GM04504 (cell line): ENCODE measurements at regions not wholly inside any gene's neighbourhood (a gene's known extent, or its start where the extent isn't known, plus 50 kb on each side); places are given as distances from the start of the nearest gene placed in this dataset.
"Not testable (repeated sequence)": the region's sequence is repeated elsewhere in the genome, so short reads cannot be mapped to it uniquely, and the experiment has no call there.

ENCODE experiments used
- DNase-seq: peaks from one replicate; pipeline ENCODE4 v3.0.0-alpha.2; 2012; ENCODE audit warnings: low read depth

DNA sequence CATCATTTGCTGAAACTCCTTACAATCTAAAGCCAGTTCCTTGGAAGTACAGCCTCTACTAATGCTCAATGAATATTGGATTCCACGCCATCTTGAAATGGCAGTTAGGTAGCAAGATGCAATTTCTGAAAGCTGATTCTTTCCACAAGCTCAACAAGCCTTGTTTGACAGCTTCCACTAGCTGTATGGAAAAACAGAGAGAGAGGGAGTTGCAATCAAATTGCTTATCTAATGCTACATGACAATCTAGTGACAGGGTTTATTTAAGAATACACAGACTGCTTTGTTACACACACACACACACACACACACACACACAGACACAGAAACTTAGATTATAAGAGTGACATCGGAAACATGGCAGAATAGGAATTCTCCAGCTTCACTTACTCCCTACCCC, 288.4 kb upstream of the DEPDC1 start:
- DNase-seq, result no peak

DNA sequence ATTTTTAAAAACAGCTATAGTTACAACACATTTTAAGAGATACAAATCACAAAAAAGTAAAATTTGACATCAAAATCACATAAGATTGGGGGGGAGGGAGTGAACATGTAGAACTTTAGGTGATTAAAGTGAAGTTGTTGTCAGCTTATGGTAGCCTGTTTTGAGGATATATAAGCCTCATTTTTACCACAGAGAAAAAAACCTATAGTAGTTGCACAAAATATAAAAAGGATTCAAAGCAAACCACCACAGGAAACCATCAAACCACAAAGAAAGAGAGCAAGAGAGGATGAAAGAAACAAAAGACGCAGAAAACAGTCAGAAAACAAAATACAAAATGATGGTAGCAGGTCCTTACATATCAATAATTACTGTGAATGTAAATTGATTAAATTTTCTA, 291.9 kb upstream of the DEPDC1 start:
- DNase-seq, result no peak

DNA sequence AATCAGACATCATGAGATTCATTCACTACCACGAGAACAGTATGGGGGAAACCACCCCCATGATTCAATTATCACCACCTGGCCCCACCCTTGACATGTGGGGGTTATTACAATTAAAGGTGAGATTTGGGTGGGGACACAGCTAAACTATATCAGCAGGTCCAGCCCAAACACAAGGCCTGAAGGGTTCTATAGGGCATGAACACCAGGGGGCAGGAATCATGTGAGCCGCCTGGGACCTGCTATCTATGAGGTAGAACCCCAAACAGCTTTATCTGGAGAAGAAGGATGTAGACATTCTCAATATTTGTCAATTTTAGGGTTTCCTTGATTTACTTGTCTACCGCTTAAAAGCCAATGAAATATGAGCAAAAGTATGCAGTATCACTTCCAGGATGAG, 294.9 kb upstream of the DEPDC1 start:
- no peak for DNase-seq

DNA sequence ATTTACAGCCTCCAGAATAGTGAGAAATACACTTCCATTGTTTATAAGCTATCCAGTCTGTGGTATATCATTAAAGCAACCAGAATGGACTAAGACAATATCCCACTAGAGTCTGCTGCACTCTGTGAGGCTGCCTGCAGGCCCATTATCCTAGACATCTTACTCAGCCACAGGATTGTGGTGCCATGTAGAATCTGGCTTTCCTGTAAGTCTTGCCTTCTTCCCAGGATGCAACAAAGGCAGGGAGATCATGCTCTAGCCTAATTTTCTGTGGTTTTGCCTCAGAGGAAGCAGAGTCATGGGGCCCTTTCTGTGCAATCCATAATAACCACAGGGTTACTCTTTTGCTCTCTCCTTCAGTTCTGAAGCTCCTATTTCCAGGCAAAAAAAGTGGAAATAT, 299.1 kb upstream of the DEPDC1 start:
- DNase-seq, result no peak

DNA sequence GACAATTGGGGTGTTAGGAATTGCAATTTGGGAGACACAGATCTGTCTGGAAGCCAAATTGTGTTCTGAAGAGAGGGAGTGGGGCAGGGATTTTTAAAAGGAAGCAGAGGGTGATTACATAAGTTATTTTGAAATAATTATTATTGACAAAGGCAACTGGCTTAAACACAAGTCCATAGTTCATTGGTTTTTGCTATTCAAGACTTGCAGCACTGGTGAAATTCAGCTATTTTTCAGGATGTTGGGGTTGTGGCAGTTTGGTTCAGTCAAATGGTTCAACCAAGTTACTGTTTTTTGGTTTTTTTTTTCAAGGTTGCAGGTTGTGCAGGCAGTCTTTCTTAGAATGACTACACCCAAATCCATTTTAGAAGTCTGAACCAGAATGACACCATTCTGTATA, 300.0 kb upstream of the DEPDC1 start:
- DNase-seq, result no peak

DNA sequence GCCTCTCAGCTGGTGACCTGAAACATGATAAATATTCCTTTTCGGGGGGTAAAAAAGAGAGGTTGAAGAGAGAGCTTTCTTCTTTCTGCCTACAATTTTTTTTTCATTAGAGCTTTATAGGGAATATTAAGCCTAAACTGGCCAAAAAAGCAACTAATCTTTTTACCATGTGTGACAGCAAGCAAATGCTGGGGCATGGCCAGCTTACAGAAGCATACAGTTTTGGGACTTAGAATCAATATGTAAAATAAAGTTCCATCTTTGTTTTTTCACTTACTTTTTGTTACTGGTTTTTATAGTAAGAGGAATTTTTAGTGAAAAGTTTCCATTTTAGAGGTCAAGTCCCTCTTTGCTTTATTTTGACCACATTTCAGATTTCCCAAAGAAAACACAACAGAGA, 301.2 kb upstream of the DEPDC1 start:
- DNase-seq, result no peak

DNA sequence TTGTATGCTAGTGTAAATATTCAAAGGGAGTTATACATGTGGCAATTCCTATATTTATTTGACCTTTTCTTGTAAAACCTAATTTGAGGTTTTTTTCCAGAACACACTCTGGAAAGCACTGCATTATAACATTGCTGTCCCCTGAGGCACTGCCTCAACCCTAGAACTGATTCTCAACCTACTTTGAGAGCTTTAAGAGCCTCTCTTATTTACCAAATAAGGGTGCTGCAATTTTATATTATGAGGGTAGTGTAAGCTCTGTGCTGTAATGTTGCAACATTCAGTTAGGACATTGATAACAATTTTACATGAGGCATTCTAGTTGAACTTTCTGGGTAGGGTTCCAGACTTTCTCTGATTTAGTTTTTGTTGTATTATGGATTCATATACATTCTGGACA, 302.2 kb upstream of the DEPDC1 start:
- DNase-seq, result no peak

DNA sequence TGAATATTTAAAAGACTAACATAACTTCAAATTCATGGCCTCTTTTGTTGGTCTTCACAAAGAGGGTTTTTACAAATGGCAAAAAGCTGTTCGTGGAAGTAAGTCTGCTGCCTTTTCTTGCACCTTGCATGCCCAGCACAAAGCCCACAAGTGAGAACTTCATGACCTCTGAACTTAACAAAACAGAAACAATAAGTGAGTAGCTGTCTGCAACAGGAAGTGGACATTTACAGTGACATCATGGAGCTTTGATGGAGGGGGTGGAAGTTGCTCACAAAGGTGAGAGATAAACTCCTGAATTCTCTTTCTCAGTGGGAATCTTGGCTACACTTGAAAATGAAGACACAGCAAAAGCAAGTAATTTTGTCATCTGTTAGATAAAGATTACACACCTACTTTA, 303.3 kb upstream of the DEPDC1 start:
- no peak for DNase-seq

DNA sequence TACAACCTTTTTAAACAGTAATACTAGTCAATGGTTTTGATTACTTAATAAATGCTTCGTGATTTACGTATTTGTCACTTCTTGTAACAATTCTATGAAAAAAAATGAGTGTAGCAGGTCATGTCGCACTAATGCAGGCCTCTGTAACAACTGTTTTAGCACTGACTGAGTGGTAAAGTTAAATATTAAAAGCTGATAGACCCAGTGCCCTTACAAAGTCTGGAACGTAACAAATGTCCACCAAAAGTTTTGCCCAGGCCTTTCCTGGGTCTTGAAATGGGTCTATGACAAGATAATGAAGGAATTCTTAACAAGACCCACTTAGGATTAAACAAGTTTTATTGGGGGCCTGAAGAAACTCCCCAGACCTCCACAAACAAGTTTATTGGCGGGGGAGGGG, 304.6 kb upstream of the DEPDC1 start:
- DNase-seq, result no peak

DNA sequence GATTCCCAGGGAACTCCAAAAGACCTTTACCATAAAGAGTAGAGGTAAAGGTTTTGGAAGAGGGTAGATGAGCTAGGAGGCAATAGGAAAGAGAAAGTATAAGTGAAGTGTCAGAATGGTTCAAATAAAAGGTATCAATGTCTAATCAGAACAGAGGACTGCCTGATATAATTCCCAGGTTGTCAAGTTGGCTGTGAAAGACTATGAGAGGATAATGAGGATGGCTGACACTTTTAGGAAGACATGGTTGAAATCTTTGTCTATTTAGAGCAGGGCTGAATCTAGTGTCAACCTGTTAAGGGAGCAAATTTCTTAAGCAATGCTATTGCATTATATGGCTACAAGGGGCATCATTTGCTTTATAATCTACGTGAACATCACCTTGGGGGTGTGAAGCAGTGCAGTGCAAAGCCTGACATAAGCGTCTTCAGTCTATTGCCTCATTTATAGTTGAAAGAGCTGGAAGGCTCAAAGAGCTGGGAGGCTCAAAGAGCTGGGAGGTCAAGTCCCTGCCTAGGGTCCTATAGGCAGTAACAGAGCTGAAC, 308.3 kb upstream of the DEPDC1 start:
- no peak for DNase-seq

DNA sequence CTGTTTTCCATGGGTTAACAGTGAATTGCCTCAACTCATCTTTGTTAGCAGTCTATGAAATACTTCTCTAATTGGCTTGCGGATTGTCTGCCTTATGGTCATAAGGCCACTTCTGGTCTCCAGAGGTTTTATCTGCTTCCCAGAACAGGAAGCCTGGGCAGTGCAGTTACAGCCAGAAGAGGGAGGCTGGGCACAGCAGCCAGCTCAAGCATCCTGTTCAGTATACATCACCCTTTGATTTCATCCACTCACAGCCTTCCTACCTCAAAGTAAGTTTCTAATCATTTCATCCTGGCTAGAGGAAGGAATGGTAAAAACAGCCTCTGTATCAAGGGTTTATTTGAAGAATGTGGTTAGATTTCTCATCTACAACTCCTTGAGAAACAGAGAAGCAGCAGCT, 311.5 kb upstream of the DEPDC1 start:
- DNase-seq, result no peak

DNA sequence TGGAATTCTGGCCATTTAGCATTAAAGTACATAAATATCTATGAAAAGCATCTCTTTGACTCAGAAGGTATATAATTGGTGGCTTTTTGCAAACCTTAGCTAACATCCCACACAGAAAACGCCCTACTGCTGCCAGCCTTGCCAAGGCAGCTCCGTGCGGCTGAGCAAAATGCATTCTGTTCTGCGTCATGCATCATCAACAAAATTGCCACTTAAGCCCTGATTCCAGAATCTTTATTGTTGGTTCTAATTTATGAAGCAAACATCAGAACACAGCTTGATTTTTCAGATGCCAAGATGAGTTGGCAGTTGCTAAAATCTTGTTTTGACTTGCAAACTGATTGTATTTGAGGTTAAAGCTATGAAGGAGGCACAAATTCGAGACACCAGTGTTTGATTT, 314.9 kb upstream of the DEPDC1 start:
- DNase-seq, result no peak

DNA sequence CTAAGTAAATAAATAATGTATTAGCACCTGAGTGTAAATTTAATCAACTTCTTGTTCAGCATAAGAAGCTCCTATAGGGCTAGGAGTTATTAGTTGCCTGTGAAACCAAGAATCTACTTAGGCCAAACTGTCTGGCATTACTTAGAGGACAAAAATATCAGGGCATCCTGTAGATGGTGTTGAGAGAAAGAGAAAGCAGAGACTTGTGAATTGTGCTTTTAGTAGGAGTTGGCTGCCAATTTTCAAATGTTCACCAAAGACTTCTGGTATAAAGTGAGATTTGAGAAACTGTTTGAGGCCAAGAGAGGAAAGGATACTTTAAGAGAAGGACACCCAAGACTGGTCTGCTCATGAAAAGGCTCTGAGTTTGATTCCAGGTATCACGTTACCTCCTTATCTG, 315.5 kb upstream of the DEPDC1 start:
- DNase-seq, result no peak

DNA sequence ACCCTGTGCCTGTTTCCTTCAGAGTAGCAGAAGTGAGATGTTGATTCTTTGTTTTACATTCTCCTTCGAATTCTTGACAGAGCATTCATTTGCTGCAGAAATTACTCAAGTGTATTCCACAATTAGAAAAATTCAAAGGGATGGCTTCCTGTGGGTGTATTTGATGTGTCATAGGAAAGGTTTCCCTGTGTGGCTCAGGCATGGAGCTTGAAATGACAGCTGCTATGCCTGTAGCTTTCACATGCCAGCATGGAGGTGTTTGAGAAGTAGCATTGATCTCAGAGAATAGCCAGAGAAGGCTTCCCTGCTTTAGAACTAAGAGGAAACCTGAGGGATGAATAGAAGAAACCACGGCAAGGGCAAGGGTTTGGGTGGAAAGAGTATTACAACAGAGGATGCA, 317.2 kb upstream of the DEPDC1 start:
- no peak for DNase-seq

DNA sequence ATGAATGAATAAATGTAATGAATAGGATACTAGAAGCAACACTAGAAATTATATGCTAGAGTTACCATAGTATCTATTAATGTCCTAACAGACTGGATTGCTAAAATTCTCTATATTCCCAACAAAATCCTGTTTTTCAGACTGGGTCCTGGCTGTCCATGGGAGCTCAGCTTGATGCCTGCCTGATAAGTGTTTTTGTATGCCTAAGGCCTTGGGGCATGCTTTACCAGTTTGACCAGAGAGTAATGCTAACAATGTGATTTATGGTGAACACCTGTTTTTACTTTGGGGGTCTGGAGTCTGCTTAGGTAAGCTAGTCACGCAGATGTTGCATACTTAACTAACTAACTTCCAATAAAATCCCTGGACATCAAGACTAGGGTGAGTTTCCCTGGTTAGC, 318.8 kb upstream of the DEPDC1 start:
- no peak for DNase-seq

DNA sequence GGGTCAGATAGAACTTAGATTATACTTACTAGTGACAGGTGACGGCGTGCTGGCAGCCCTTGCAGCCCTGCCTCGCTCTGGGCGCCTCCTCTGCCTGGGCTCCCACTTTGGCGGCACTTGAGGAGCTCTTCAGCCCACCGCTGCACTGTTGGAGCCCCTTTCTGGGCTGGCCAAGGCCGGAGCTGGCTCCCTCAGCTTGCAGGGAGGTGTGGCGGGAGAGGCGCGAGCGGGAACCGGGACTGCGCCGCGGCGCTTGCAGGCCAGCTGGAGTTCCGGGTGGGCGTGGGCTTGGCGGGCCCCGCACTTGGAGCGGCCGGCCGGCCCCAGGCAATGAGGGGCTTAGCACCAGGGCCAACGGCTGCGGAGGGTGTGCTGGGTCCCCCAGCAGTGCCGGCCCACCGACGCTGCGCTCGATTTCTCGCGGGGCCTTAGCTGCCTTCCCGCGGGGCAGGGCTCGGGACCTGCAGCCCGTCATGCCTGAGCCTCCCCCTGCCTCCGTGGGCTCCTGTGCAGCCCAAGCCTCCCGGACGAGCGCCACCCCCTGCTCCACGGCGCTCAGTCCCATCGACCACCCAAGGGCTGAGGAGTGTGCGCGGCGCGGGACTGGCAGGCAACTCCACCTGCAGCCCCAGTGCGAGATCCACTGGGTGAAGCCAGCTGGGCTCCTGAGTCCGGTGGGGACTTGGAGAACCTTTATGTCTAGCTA, 320.8 kb upstream of the DEPDC1 start:
- DNase-seq, result not testable (repeated sequence)

DNA sequence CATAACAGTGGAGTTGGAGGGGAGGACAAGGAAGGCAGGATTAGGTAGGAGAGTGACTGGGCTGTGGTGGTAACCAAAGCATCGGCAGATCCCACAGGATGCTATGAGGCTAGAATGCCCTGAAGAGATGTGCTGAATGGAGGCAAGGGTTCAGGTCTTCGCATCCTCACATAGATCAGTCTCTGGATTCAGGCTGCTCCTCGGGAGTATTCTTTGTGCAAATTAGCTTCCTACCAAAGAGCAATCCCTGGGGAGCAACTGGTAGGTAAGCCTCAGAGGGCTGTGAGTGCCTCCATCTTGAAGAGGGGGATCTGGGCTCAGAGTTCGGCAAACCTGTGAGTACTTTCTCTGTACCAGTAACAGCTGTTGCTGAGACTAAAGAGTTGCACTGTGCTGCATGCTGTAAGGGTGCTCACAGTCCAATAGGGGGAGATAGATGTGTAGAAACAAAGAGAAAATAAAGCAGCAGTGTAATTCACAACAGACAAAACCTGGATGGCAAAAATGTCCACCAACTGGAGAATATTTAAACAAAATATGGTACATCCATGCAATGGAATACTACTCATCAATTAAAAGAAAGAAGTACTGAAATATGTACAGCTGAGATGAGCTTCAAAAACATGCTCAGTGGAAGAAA, 322.4 kb upstream of the DEPDC1 start:
- DNase-seq, result no peak

DNA sequence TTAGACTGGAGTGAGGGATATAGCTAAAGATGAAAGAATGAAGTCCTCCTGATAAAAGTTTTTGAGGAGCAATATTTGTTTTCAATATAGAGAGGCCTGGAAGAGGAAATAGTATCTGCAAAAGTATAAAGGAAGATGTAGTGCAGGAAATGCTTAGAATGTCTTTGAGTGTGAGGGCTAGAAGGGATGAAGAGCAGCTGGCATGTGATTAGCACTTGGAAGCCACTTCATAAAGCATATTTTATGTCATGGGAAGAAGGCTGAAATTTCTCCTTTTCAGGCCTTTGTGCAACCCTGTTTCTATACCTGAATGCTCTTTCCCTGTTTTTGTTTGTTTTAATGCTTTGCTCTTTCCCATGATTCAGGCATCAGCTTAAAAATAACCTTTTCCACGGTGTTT, 323.3 kb upstream of the DEPDC1 start:
- no peak for DNase-seq

DNA sequence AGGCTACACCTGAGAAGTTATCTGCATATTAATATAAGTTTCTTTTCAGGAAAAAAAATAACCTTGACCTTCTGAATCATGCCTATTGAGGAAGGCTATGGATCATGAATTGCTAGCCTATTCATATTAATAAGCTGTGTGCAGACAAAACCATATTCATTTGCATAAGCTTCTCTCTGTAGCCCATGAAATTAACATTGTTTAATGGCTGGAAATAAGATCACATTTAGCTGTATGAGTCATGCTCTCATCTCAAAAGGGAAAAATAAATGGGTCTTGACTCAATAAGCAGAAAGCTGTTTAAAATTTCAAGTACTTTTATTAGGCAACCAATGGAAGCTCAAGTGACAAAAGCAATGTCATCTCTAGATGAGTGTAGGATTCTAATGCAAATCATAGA, 330.0 kb upstream of the DEPDC1 start:
- no peak for DNase-seq

DNA sequence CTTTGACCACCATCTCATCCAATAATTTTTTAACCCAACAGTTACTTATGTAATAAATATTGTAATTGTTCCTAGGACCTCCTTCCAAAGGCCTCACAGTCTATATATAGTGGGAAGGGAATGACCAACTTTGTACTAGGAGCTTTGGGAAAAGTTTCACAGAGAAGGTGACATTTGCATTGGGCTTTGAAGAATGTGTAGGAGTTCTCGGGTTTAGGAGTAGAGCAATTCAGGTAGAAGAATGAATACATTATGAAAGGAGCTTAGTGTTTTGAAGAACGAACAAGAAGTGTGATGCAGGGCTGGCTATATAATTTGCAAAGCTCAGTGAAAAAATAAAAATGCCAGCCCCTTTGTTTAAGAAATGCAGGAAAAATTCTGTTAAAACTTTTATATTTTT, 330.4 kb upstream of the DEPDC1 start:
- DNase-seq, result no peak

DNA sequence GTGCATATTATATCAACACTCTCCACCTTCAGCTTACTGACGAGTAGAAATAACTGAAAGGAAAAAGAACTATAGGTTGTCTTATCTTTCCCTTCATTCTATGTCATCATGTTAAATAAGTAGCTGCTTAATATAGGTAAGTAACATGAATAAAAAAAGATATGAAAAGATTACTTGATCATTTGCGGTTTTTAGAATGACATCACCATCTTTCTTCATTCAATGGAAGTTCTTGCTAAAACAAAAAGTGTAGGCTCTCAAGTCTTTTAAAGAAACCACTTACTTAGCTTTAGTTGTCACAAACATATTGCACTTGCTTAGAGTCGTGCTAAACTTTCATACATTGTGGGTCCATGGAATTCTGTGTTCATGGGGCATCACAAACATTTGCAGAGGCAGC, 331.1 kb upstream of the DEPDC1 start:
- no peak for DNase-seq

DNA sequence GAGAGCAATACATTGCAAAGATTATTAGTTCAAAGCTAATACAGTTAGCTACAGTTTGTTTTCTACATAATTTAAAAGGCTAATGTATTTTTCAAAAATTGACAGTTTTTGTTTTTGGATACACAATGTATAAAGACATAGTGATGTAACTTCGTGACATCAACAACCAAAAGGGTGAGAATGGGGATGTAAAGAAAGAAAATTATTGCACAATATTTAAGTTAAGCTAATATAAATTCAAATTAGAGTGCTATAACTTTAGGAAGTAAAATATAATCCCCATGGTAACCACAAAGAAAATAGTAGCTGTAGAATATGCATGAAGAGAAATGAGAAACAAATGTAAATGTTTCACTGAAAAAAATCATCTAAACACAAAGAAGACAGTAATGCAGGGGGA, 334.4 kb upstream of the DEPDC1 start:
- no peak for DNase-seq

DNA sequence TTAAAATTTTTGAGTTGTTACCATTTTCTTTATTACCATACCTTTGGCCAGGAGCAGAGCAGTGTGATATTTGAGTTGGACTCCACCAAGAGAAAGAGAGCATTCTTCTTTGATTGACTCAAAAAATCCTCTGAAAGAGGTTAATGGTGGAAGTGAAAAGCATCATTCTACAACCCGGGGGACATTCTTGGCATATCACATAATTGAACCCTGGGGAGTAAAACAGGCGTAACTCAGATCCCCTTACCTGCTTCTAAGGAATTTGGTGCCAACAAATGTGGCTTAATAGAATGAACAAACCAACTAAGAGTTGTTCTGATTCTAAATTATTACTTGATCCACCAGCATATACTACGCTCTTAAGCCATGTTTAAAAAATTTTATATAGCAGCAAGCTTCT, 351.1 kb upstream of the DEPDC1 start:
- no peak for DNase-seq

DNA sequence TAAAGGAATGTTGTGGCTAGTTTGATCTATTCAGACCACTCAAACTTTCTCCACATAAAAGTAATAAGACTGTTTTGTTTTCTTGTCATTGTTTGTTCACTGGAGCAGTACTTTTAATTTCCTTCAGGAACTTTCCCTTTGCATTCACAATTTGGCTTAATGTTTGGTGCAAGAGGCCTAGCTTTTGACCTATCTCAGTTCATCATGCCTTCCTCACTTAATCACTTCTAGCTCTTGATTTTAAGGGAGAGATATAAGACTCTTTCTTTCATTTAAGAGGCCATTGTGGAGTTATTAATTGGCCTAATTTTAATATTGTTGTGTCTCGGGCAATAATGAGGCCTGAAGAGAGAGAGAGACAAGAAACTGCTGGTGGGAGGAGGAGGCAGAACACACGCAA, 371.7 kb upstream of the DEPDC1 start:
- no peak for DNase-seq
